WTC11 (cell line): ENCODE measurements at regions not wholly inside any gene's neighbourhood (a gene's known extent, or its start where the extent isn't known, plus 50 kb on each side); places are given as distances from the start of the nearest gene placed in this dataset.

Experiments
- CREB1 ChIP-seq: sonication (generic); formaldehyde crosslinking; IDR thresholded peaks from 2 replicates; pipeline ENCODE4 v1.8.0; 2023; ENCODE audit warnings: mild to moderate bottlenecking, missing genetic modification reagents
- ETV6 ChIP-seq: sonication (generic); formaldehyde crosslinking; IDR thresholded peaks from 2 replicates; pipeline ENCODE4 v1.8.1; 2022; ENCODE audit warnings: mild to moderate bottlenecking, missing genetic modification reagents
- IRF2 ChIP-seq: sonication (generic); formaldehyde crosslinking; IDR thresholded peaks from 2 replicates; pipeline ENCODE4 v1.8.0; 2022; ENCODE audit warnings: low read depth, missing genetic modification reagents, borderline replicate concordance
- MYBL2 ChIP-seq: sonication (generic); formaldehyde crosslinking; IDR thresholded peaks from 2 replicates; pipeline ENCODE4 v1.8.1; 2023; ENCODE audit warnings: mild to moderate bottlenecking, moderate library complexity, missing genetic modification reagents
- SMAD3 ChIP-seq: sonication (generic); formaldehyde crosslinking; IDR thresholded peaks from 2 replicates; pipeline ENCODE4 v1.8.0; 2022; ENCODE audit warnings: missing genetic modification reagents, mild to moderate bottlenecking, borderline replicate concordance
- SMAD4 ChIP-seq: sonication (generic); formaldehyde crosslinking; IDR thresholded peaks from 2 replicates; pipeline ENCODE4 v1.8.0; 2022; ENCODE audit warnings: mild to moderate bottlenecking, missing genetic modification reagents
- ZNF121 ChIP-seq: sonication (generic); formaldehyde crosslinking; IDR thresholded peaks from 2 replicates; pipeline ENCODE4 v1.8.0; 2023; ENCODE audit warnings: missing genetic modification reagents
- TF ChIP-seq, protein P1 (sequence below): sonication (generic); formaldehyde crosslinking; IDR thresholded peaks from 2 replicates; pipeline ENCODE4 v1.8.1; 2022; ENCODE audit warnings: low read depth, mild to moderate bottlenecking, moderate library complexity, missing genetic modification reagents, borderline replicate concordance
- TF ChIP-seq, protein P2 (sequence below): sonication (generic); formaldehyde crosslinking; conservative IDR thresholded peaks from 2 replicates; pipeline ENCODE4 v1.8.1; 2022; ENCODE audit warnings: mild to moderate bottlenecking, missing genetic modification reagents
- TF ChIP-seq, protein P3 (sequence below): fragments of 200-600 bp; IDR thresholded peaks from 2 replicates; pipeline ENCODE4 v1.8.0; 2022; ENCODE audit warnings: antibody characterized with exemption
- TF ChIP-seq, protein P4 (sequence below): sonication (generic); formaldehyde crosslinking; IDR thresholded peaks from 2 replicates; pipeline ENCODE4 v1.8.1; 2022; ENCODE audit warnings: low read depth, missing genetic modification reagents, borderline replicate concordance

DNA sequence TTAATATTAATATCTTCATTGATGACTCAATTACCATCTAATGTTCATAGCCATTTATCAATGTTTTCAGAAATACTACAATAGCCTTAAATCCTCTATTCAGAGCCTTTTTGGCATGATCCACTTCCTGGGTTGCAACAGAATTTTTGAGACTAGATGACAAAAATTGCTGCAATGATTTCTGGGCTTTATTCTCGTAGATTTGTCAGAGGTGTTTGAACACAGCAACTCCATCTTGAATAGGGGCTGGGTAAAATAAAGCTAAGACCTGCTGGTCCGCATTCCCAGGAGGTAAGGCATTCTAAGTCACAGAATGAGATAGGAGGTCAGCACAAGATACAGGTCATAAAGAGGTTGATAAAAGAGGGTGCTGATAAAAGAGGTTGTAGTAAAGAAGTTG lies 165.8 kb upstream of the CNOT2 start:
- TF ChIP-seq ZNF121 (CRISPR knock-in tag) (no peak), SMAD3 (CRISPR knock-in tag) (no peak), IRF2 (CRISPR knock-in tag) (no peak), CREB1 (CRISPR knock-in tag) (no peak), MYBL2 (CRISPR knock-in tag) (no peak), SMAD4 (CRISPR knock-in tag) (no peak), ETV6 (no peak)
- TF ChIP-seq, protein P1, sequence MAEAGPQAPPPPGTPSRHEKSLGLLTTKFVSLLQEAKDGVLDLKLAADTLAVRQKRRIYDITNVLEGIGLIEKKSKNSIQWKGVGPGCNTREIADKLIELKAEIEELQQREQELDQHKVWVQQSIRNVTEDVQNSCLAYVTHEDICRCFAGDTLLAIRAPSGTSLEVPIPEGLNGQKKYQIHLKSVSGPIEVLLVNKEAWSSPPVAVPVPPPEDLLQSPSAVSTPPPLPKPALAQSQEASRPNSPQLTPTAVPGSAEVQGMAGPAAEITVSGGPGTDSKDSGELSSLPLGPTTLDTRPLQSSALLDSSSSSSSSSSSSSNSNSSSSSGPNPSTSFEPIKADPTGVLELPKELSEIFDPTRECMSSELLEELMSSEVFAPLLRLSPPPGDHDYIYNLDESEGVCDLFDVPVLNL (CRISPR knock-in tag): no peak
- TF ChIP-seq, protein P2, sequence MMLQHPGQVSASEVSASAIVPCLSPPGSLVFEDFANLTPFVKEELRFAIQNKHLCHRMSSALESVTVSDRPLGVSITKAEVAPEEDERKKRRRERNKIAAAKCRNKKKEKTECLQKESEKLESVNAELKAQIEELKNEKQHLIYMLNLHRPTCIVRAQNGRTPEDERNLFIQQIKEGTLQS: no peak
- TF ChIP-seq, protein P3, sequence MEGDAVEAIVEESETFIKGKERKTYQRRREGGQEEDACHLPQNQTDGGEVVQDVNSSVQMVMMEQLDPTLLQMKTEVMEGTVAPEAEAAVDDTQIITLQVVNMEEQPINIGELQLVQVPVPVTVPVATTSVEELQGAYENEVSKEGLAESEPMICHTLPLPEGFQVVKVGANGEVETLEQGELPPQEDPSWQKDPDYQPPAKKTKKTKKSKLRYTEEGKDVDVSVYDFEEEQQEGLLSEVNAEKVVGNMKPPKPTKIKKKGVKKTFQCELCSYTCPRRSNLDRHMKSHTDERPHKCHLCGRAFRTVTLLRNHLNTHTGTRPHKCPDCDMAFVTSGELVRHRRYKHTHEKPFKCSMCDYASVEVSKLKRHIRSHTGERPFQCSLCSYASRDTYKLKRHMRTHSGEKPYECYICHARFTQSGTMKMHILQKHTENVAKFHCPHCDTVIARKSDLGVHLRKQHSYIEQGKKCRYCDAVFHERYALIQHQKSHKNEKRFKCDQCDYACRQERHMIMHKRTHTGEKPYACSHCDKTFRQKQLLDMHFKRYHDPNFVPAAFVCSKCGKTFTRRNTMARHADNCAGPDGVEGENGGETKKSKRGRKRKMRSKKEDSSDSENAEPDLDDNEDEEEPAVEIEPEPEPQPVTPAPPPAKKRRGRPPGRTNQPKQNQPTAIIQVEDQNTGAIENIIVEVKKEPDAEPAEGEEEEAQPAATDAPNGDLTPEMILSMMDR: no peak
- TF ChIP-seq, protein P4, sequence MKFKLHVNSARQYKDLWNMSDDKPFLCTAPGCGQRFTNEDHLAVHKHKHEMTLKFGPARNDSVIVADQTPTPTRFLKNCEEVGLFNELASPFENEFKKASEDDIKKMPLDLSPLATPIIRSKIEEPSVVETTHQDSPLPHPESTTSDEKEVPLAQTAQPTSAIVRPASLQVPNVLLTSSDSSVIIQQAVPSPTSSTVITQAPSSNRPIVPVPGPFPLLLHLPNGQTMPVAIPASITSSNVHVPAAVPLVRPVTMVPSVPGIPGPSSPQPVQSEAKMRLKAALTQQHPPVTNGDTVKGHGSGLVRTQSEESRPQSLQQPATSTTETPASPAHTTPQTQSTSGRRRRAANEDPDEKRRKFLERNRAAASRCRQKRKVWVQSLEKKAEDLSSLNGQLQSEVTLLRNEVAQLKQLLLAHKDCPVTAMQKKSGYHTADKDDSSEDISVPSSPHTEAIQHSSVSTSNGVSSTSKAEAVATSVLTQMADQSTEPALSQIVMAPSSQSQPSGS (CRISPR knock-in tag): no peak
